ENCODE measurements at regions not wholly inside any gene's neighbourhood (a gene's known extent, or its start where the extent isn't known, plus 50 kb on each side); places are given as distances from the start of the nearest gene placed in this dataset.

- Histone ChIP-seq H4K20me1 (ENCODE audit: insufficient read depth, poor library complexity, severe bottlenecking) (no peaks in the 10 kb centered on the region), H3K4me2 (no peak overlapping the region), H3K9me2 (replicated peaks; ENCODE audit: insufficient read depth) (no peaks in the 10 kb centered on the region), H3K79me2 (no peaks in the 10 kb centered on the region), H3K36me3 (replicated peaks; ENCODE audit: insufficient read depth, low read depth) (no peaks in the 10 kb centered on the region), H3K4me3 (no peak overlapping the region), H2AFZ (no peak overlapping the region), H3K4me1 (ENCODE audit: insufficient read depth) (no peaks in the 10 kb centered on the region), H3K27ac (no peak overlapping the region), H3K27me3 (no peaks in the 10 kb centered on the region), H3K9me3 (ENCODE audit: low read depth) (no peaks in the 10 kb centered on the region)
- no peak for DNase-seq (ENCODE audit: low spot score)
- no peak for TF ChIP-seq EZH2 (IDR thresholded peaks at IDR 0.05; ENCODE audit: borderline replicate concordance)
- TF ChIP-seq, protein P1, sequence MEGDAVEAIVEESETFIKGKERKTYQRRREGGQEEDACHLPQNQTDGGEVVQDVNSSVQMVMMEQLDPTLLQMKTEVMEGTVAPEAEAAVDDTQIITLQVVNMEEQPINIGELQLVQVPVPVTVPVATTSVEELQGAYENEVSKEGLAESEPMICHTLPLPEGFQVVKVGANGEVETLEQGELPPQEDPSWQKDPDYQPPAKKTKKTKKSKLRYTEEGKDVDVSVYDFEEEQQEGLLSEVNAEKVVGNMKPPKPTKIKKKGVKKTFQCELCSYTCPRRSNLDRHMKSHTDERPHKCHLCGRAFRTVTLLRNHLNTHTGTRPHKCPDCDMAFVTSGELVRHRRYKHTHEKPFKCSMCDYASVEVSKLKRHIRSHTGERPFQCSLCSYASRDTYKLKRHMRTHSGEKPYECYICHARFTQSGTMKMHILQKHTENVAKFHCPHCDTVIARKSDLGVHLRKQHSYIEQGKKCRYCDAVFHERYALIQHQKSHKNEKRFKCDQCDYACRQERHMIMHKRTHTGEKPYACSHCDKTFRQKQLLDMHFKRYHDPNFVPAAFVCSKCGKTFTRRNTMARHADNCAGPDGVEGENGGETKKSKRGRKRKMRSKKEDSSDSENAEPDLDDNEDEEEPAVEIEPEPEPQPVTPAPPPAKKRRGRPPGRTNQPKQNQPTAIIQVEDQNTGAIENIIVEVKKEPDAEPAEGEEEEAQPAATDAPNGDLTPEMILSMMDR (IDR thresholded peaks at IDR 0.05; ENCODE audit: poor library complexity): no peak
- WGBS (ENCODE audit: low lambda C conversion rate, missing lambda C conversion rate): 86% methylated on average over 5 of the region's 5 CpGs
Observed at GRCh38 chr3:95037097-95037496, 974.2 kb downstream of the NSUN3 start.

DNA sequence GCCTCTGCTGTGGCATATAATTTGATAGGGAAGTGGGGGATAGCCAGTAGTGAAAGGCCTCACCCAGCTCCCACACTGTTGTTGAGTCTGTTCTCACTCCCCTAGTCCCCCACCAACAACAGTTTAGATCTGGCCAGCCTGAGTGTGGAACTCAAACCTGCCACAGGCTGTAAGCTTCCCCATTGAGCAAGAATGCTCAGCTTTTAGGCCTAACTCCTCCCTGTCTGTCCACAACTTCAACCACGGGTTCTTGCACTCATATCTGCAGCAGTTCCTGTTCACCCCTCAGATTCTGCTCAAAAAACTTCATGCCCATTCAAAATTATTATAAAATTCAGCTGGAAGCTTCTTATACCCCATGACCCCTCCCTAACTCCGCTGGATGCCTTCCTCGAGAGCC is 975.1 kb downstream of the NSUN3 start:
- Histone ChIP-seq H3K27me3 (no peaks in the 10 kb centered on the region), H3K4me1 (ENCODE audit: insufficient read depth) (no peaks in the 10 kb centered on the region), H3K36me3 (replicated peaks; ENCODE audit: insufficient read depth, low read depth) (no peaks in the 10 kb centered on the region), H2AFZ (no peak overlapping the region), H3K79me2 (no peaks in the 10 kb centered on the region), H3K27ac (no peak overlapping the region), H3K4me3 (no peak overlapping the region), H3K9me2 (replicated peaks; ENCODE audit: insufficient read depth) (no peaks in the 10 kb centered on the region), H3K9me3 (ENCODE audit: low read depth) (no peaks in the 10 kb centered on the region), H3K4me2 (no peak overlapping the region), H4K20me1 (ENCODE audit: insufficient read depth, poor library complexity, severe bottlenecking) (no peaks in the 10 kb centered on the region)
- no peak for DNase-seq (ENCODE audit: low spot score)
- TF ChIP-seq, protein P1 (IDR thresholded peaks at IDR 0.05; ENCODE audit: poor library complexity): no peak
- TF ChIP-seq EZH2phosphoT487 (IDR thresholded peaks at IDR 0.05; ENCODE audit: low read depth, severe bottlenecking, unreplicated experiment): no peak
- no peak for TF ChIP-seq EZH2 (IDR thresholded peaks at IDR 0.05; ENCODE audit: borderline replicate concordance)
- WGBS (ENCODE audit: low lambda C conversion rate, missing lambda C conversion rate): 91% methylated on average over 3 of the region's 3 CpGs

DNA sequence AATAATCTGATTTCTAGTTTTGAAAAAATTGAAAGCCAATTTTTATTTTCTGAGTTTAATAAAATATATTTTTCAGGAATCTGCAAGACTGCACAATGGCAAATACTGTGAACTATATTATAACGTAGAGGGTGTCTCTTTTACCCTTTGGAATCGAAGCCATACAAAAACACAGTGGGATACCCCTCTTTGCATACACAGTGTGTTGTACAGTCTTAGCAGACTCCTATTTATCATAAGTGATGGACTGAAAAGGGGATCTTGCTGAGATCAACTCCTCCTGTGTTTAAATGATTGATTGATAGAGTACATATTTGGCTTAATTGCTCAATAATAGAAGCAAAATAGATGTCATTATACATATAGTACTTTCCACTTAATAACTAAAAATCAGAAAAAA is 981.2 kb downstream of the NSUN3 start:
- Histone ChIP-seq H3K9me3 (ENCODE audit: low read depth) (no peaks in the 10 kb centered on the region), H4K20me1 (ENCODE audit: insufficient read depth, poor library complexity, severe bottlenecking) (no peaks in the 10 kb centered on the region), H3K4me3 (no peak overlapping the region), H3K79me2 (no peaks in the 10 kb centered on the region), H3K4me2 (no peak overlapping the region), H3K27me3 (no peaks in the 10 kb centered on the region), H3K9me2 (replicated peaks; ENCODE audit: insufficient read depth) (no peaks in the 10 kb centered on the region), H3K36me3 (replicated peaks; ENCODE audit: insufficient read depth, low read depth) (no peaks in the 10 kb centered on the region), H3K27ac (no peak overlapping the region), H3K4me1 (ENCODE audit: insufficient read depth) (no peaks in the 10 kb centered on the region), H2AFZ (no peak overlapping the region)
- WGBS (ENCODE audit: low lambda C conversion rate, missing lambda C conversion rate): 86% methylated on average over 2 of the region's 2 CpGs
- TF ChIP-seq, protein P1 (IDR thresholded peaks at IDR 0.05; ENCODE audit: poor library complexity): no peak
- no peak for TF ChIP-seq EZH2 (IDR thresholded peaks at IDR 0.05; ENCODE audit: borderline replicate concordance)
- TF ChIP-seq EZH2phosphoT487 (IDR thresholded peaks at IDR 0.05; ENCODE audit: low read depth, severe bottlenecking, unreplicated experiment): no peak
- DNase-seq (ENCODE audit: low spot score): no peak

DNA sequence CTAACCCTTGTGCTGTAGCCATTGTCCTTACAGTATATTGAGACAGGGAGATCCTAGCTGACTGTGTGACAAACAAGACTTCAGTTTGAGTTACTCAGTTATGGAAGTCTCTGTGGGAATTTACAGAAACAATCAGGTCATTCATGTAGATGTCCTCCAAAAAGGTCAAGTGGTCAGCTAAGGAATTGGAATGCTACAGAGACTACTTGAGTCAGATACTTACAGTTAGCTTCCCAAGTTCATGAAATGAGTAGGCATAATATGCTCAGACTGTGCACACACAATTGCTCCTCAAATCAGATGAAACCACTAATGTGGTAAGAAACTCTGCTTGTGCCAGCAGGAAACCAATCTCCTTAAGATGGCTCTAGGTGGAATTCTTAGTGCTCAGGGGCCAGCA is 985.7 kb downstream of the NSUN3 start:
- Histone ChIP-seq H3K9me2 (replicated peaks; ENCODE audit: insufficient read depth) (no peaks in the 10 kb centered on the region), H3K4me2 (no peak overlapping the region), H3K27me3 (no peaks in the 10 kb centered on the region), H3K9me3 (ENCODE audit: low read depth) (no peaks in the 10 kb centered on the region), H4K20me1 (ENCODE audit: insufficient read depth, poor library complexity, severe bottlenecking) (no peaks in the 10 kb centered on the region), H3K79me2 (no peaks in the 10 kb centered on the region), H3K36me3 (replicated peaks; ENCODE audit: insufficient read depth, low read depth) (no peaks in the 10 kb centered on the region), H3K4me1 (ENCODE audit: insufficient read depth) (no peaks in the 10 kb centered on the region), H3K4me3 (no peak overlapping the region), H2AFZ (no peak overlapping the region), H3K27ac (no peak overlapping the region)
- DNase-seq (ENCODE audit: low spot score): no peak
- TF ChIP-seq EZH2phosphoT487 (IDR thresholded peaks at IDR 0.05; ENCODE audit: low read depth, severe bottlenecking, unreplicated experiment): no peak
- TF ChIP-seq, protein P1 (IDR thresholded peaks at IDR 0.05; ENCODE audit: poor library complexity): no peak
- no peak for TF ChIP-seq EZH2 (IDR thresholded peaks at IDR 0.05; ENCODE audit: borderline replicate concordance)
